NOMO-1 treated with dmso at 0.1 percent for 144 hours (cell line): ENCODE measurements at regions not wholly inside any gene's neighbourhood (a gene's known extent, or its start where the extent isn't known, plus 50 kb on each side); places are given as distances from the start of the nearest gene placed in this dataset.
"Not testable (repeated sequence)": the region's sequence is repeated elsewhere in the genome, so short reads cannot be mapped to it uniquely, and the experiment has no call there.

Experiments used
- DNase-seq: peaks from one replicate; lab custom pipeline; 2025; ENCODE audit not compliant: unreplicated experiment; lab: John Stamatoyannopoulos, UW

GRCh38 chr5:71904852-71905251, 185.8 kb downstream of the CARTPT start:
- no peak for DNase-seq

- DNase-seq = no peak
Observed at GRCh38 chr5:71905834-71906711, 187.0 kb downstream of the CARTPT start.

- no peak for DNase-seq
Observed at GRCh38 chr5:71907001-71907588, 188.0 kb downstream of the CARTPT start.

GRCh38 chr5:71907608-71908145, 188.6 kb downstream of the CARTPT start:
- no peak for DNase-seq

- DNase-seq = no peak
Observed at GRCh38 chr5:71910741-71911140, 191.7 kb downstream of the CARTPT start.

GRCh38 chr5:71912021-71912420, 192.9 kb downstream of the CARTPT start:
- DNase-seq = no peak

- no peak for DNase-seq
Observed at GRCh38 chr5:71914281-71914680, 193.0 kb upstream of the MAP1B start.

GRCh38 chr5:71922584-71923106, 184.6 kb upstream of the MAP1B start:
- DNase-seq = no peak

- DNase-seq = no peak
Observed at GRCh38 chr5:71923755-71924154, 183.5 kb upstream of the MAP1B start.

GRCh38 chr5:71924325-71924724, 182.9 kb upstream of the MAP1B start:
- DNase-seq = no peak

- no peak for DNase-seq
Observed at GRCh38 chr5:71924980-71925379, 182.3 kb upstream of the MAP1B start.

GRCh38 chr5:71925608-71926091, 181.6 kb upstream of the MAP1B start:
- no peak for DNase-seq

- no peak for DNase-seq
Observed at GRCh38 chr5:71929003-71929402, 178.3 kb upstream of the MAP1B start.

- DNase-seq = not testable (repeated sequence)
Observed at GRCh38 chr5:71930554-71930953, 176.7 kb upstream of the MAP1B start.

- DNase-seq = no peak
Observed at GRCh38 chr5:71932131-71932654, 175.1 kb upstream of the MAP1B start.

GRCh38 chr5:71932655-71933338, 174.5 kb upstream of the MAP1B start:
- no peak for DNase-seq

GRCh38 chr5:71934322-71934721, 173.0 kb upstream of the MAP1B start:
- no peak for DNase-seq

GRCh38 chr5:71937921-71938698, 169.2 kb upstream of the MAP1B start:
- DNase-seq = no peak

GRCh38 chr5:71938895-71939294, 168.4 kb upstream of the MAP1B start:
- DNase-seq = no peak
